ENCODE measurements at regions not wholly inside any gene's neighbourhood (a gene's known extent, or its start where the extent isn't known, plus 50 kb on each side); places are given as distances from the start of the nearest gene placed in this dataset.
"Not testable (repeated sequence)": the region's sequence is repeated elsewhere in the genome, so short reads cannot be mapped to it uniquely, and the experiment has no call there.

DNA sequence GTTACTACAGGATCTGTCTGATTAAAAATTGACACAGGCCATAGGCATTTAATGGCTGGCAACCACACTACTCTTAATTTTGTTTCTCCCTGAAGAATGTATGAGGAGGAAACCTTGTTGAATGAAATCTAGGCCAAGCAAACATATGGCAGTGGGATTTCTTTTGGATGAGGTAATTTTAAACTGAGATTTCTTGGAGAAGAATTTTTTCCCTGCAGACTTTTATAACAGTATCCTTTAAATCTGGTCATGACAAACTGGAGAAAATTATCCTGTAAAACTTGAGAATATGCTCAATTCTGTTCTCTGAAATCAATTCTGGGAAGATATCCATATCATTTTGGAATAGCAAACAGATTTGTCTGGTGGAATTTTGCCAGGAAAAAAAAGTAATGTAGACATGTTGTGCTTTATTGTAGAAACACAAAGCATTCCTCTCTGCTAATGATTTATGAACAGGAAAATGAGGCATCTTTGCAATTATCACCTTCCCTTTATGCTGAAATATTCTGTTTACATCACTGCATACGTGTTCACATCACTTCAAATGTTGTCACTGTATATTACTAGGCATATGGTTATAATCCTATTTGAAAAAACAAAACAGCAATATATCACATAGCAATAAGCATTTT, 108.3 kb upstream of the ARSJ start:
- DNase-seq (ENCODE audit: low read depth) = no peak

DNA sequence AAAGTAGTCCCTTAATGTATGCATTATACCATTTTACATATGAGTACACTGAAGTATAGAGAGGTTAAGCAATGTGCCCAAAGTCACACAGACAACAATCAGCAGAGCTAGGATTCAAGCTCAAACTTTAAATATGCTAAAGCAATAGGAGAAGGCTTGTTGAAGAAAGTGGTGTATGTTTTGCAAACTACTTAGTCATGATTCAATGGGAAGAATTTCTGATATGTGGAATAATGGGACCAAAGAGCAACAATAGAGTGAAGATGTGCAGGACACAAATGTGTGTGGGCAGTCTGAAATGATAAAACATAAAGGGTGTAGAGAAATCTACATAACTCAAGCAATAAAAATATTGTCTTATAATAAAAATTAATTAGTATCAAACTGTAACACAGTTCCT, 109.0 kb upstream of the ARSJ start:
- no peak for DNase-seq (ENCODE audit: low read depth)

DNA sequence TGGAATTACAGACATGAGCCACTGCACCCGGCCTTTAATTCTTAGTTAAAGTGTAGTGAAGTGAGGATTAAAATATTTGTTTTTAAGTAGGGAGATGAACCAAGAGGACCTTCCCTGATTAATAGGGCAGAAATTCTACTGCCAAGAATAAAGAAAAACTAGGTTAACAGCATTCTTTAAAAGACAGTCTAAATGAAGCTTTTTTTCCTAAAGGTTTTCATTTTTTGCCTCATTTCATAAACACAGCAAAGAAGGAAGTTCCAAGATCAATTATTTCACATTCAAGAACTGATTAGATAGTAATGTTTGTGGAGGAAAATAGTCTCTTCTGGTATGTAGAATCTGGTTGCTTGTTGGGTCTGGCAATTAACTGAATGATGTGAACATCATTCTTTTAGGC, 112.1 kb upstream of the ARSJ start:
- no peak for DNase-seq (ENCODE audit: low read depth)

DNA sequence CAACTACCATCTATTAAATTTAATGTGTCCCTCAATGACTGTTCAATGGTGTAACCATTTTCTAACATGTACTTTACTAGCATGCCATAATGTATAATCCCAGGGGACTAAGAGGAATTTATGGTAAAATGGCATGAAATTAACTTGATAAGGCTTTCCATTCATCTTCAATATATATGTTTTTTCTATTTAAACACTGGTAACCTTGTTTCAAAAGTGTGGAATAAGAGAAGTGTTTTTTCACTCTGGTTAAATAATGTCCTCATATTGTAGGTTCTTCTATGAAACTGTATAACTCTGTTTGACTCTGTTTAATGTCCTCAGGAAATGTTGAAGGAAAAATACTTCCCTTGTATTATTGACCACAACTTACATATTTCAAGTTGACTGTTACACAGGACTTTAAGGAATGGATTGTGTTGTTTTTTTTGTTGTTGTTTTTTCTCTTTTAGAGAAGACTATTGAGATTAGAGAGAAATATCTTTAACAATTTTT, 113.8 kb upstream of the ARSJ start:
- DNase-seq (ENCODE audit: low read depth) = no peak

DNA sequence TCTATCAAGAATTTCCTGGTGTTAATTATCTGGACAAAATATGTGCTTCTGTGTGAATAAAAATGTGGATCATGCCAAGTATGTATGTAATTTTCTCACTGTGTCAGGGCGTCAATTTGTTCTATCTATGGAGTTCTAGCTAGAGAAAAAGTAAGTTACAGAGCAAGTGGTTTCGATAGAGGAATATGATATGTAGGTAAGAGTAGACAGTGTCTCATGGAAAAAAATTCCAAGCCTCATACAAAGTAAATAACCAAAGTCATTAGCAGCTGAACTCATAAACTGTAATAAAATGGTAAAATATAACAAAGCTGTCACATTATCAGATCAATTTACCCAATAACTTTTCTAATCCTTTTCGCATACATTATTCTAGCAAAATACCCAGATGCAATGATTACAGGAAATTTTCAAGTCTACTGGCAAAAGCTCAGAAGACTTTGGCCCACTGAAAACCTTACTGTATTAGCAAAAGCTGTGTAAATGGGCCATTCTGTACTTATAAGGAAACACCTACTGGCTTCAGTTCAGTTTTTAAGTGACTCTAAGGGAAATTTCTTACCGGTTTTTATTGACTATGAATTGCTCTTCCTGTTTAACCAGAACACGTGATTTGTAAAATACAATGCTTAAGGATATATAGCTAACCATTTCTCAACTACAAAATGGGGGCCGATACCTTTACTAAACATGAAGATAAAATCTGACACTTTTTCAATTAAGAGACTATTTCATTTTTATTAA, 121.0 kb upstream of the ARSJ start:
- no peak for DNase-seq (ENCODE audit: low read depth)

DNA sequence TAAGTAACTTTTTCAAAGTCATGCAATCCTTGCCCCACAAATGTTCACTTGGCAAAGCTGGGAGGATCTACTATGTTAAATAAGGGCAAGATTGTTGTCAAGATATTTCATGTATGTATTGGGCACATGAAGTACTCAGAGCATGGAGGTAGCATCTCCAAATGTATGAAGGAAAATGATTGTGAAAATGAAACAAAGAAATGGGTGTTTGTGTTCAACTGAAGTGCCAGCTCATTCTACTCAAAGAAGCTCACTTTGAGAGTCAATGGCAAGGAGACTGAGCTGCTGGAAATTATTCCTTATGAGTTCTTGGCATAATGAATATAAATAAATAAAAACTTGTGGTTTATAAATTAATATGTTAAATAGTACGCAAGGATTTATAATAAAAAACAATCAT, 124.5 kb upstream of the ARSJ start:
- DNase-seq (ENCODE audit: low read depth) = no peak

DNA sequence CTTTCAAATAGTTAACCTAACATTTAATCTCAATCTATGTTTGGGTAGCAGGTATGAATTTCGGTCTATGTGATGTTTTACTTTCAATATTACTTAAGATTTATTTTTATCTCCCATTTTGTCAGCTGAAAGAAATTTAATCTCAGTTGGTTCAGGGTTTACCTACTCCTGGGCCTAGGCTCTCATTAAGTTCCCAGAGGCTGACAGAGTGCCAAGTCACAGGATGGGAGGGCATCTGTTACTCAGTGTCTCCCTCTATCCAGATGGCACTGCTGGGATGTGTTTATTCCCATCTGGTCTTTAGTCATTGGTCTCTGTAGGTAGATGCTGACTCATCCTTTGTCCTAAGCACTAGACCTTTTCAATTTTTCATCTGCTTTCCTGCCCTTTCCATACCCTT, 129.4 kb upstream of the ARSJ start:
- DNase-seq (ENCODE audit: low read depth) = no peak

DNA sequence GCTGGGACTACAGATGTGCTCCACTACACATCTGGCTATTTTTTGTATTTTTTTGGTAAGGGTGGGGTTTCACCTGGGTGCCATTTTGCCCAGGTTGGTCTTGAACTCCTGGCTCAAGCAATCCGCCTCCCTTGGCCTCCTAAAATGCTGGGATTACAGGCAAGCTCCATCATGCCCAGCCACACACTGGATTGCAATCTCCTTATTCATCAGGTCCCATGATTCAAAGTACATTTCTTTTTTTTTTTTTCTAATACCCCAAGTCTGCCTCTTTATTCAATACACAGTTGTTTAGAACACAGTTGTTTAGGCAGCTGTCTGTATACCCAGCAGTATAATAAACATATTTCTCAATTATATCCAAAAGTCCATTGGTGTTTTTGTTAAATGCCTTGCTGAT, 130.3 kb upstream of the ARSJ start:
- no peak for DNase-seq (ENCODE audit: low read depth)

DNA sequence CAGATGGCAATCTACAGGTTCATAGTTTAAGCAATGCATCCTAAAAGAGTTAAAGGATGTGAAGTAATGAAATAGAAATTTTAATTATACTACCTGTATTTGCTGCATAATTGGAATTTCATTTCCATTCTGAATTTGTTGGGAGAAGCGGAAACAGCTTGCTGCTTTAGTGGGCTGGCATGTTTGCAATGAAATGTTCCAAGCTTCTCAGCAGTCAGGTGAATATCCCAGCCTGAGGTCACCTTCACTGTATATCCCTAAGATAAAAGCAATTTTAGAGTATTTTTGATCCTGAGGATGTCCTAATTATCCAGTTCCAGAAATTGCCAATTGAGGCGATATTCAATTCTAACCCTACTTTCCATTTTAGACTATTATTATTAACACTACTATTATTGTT, 136.1 kb upstream of the ARSJ start:
- no peak for DNase-seq (ENCODE audit: low read depth)

DNA sequence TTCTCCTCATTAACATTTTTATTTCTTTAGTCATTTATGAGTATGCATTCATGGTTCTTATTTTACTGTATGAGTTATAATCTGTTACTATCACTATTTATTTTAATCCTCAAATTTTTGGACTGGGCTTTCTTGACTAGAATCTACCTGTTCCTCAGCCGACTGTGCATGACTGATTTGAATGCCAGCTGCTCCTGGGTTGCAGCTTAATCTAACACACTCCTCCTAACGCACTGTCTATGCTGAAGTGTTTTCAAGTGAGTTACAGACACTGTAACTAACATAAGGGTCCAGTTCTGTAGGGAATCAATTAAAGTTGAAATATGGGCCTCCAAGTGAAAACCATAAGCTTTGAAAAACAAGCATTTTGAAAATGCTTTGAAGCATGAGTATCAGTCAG, 137.4 kb upstream of the ARSJ start:
- no peak for DNase-seq (ENCODE audit: low read depth)

DNA sequence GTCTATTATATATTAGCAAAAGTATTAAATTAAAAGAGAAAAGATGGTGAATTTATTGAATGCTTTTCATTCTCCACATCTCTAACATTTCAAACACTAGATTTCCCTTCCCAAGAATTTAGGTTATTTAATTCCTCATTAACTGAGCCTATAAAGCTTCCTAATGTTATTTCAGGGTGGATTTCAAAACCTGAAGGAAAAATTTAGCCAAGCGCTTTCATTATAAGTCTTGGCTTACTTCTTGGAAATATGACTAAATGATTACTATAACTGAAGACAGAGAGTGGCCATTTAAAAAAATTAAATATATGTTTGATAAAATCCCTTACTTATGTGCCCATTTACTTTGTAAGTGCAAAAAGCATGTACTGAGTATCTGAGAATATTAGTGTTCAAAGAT, 141.8 kb upstream of the ARSJ start:
- DNase-seq (ENCODE audit: low read depth) = no peak

DNA sequence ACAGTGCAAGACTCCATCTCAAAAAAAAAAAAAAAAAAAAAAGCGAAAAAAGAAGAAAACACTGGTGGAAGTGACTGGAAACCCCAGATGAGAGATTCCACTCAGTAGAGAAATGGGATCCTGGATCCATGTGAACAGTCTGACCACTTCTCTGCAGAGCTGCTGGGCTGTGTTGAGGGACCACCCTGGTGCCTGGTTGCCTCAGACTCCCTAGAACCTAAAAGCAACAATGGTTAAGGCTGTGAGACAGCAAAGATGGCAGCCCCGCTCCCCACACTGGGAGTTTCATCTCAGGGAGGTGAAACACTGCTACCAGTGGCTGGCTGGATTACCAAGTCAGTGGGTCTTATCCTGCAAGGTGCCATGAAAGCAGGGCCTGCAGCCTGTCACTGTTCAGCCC, 152.8 kb upstream of the ARSJ start:
- DNase-seq (ENCODE audit: low read depth) = no peak

DNA sequence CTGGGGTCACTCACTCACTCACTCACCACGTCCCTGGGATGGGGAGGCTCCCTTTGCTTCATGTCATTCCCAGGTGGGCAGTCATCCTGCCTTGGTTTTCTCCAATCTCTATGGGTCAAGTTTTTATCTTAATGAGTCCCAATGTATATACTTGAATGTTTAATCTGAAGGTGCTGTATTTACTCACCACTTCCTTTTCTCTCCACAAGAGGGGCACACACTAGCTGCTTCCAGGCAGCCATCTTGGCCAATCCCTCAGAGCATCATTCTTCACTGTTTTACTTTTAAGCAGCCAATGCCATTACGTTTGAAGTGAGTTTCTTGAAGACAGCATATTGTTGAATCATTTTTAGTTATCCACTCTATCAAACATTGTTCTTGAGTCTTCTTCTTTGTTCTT, 153.4 kb upstream of the ARSJ start:
- DNase-seq (ENCODE audit: low read depth) = no peak

DNA sequence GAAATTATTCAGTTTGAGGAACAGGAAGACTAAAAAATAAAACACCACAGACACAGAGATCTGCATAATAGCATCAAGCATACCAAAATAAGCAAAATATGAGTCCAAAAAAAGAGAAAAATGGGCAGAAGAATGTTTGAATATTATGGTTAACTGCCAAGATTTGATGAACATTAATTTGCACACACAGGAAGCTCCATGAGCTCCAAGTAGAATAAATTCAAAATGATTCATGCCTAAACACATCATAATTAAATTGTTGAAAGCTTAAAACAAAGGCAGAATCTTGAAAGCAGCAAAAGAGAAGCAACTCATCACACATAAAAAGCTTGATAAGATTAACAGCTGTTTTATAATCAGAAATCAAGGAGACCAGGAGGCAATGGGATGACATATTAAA, 156.6 kb upstream of the ARSJ start:
- DNase-seq (ENCODE audit: low read depth) = no peak

DNA sequence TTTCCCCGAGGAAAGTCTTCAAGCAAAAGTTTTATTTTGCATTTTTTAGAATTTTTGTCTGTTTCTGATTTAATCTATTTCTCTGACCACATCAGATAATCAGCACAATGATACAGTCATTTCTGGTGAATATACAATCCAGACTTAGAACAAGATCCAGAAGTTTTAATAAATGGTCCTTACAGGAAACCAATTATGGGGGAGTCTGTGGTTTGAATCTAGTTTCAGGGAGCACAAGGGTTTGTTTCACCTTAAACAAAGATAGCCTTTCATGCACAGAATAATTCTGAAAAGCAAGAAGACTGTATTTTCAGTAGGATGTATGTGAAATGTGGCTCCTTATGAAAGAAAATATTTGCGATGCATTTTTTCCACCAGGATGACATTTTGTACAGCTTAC, 158.5 kb upstream of the ARSJ start:
- no peak for DNase-seq (ENCODE audit: low read depth)

DNA sequence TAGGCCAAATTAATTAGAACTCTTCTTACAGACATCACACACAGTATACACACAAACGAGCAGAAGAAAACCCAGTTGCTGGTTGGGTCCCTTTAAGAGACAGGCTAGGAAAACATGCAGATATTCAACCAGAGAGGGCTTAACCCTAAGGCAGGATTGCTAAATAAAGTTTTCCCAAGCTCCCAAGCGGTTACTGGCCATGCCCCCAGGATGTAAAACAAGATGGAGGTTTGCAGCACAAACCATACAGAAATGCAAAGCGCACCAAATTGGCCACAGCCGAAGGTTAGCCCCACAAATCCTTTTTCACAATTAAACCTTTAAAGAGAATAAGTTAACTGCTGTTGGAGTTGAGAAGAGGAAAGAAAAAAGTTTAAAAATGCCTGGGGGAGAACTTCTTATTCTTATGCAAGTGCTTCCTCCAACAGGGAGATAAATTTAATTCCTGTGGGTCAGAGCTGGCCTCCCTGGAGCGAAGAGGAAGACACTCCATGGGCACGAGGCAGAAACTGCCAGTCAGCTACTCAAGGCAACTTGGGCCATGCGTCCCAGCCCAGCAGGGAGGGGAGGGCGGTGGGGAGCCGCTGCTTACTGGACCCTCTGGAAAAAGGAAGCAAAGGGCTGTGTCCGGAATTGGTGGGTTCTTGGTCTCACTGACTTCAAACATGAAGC, 167.6 kb upstream of the ARSJ start:
- DNase-seq (ENCODE audit: low read depth) = no peak

DNA sequence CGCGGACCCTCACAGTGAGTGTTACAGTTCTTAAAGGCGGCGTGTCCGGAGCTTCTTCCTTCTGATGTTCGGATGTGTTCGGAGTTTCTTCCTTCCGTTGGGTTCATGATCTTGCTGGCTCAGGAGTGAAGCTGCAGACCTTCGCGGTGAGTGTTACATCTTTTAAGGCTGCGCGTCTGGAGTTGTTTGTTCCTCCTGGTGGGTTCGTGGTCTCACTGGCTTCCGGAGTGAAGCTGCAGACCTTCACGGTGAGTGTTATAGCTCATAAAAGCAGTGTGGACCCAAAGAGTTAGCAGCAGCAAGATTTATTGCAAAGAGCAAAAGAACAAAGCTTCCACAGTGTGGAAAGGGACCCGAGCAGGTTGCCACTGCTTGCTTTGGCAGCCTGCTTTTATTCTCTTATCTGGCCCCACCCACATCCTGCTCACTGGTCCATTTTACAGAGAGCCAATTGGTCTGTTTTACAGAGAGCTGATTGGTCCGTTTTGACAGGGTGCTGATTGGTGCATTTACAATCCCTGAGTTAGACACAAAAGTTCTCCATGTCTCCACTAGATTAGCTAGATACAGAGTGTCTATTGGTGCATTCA, 168.3 kb upstream of the ARSJ start:
- DNase-seq (ENCODE audit: low read depth) = not testable (repeated sequence)

DNA sequence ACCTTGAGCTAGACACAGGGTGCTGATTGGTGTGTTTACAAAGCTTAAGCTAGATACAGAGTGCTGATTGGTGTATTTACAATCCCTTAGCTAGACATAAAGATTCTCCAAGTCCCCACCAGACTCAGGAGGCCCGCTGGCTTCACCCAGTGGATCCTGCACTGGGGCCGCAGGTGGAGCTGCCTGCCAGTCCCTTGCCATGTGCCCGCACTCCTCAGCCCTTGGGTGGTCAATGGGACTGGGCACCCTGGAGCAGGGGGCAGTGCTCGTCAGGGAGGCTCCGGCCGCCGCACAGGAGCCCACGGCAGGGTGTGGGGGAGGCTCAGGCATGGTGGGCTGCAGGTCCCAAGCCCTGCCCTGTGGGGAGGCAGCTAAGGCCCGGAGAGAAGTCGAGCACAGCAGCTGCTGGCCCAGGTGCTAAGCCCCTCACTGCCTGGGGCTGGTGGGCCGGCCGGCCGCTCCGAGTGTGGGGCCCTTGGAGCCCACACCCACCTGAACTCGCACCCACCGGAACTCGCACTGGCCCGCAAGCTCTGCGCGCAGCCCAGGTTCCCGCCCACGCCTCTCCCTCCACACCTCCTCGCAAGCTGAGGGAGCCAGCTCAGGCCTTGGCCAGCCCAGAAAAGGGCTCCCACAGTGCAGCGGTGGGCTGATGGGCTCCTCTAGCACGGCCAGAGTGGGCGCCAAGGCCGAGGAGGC, 169.1 kb upstream of the ARSJ start:
- not testable (repeated sequence) for DNase-seq (ENCODE audit: low read depth)

DNA sequence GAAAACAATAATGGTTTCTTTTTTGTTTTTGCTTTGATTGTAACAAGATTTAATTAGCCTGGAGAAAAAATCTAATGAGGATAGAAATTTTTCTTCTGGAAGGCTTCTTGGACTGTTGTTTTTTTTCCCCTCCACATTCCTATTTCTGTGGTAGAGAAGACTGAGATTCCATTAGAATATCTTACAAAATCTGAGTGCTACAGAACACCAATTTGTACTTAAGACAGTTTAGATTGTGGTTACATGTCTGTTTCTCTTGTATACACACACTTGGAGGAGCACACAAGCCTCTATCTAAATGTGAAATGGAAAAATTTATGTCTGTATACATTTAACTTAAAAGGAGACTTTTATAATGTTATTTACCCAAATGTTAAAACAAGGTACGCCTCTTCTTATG, 176.9 kb upstream of the ARSJ start:
- no peak for DNase-seq (ENCODE audit: low read depth)

DNA sequence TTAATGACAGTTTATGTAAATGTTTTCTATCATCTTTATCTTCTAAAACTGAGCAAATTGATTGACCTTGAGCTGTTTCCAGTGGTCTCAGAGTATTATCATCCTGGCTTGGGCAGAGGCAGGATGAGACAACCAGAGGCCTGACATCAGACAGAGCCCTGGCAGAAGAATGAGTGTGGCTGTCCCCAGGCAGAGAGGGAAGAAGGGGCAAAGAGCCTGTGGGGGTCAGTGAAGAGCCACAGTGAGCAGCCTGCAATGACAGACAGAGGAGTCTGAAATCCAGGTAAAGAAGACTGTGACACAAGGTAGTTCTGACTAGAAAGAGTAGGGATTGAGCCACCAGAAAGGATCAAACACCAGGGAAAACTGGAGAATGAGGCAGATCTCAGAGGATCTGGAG, 182.4 kb upstream of the ARSJ start:
- DNase-seq (ENCODE audit: low read depth) = no peak

DNA sequence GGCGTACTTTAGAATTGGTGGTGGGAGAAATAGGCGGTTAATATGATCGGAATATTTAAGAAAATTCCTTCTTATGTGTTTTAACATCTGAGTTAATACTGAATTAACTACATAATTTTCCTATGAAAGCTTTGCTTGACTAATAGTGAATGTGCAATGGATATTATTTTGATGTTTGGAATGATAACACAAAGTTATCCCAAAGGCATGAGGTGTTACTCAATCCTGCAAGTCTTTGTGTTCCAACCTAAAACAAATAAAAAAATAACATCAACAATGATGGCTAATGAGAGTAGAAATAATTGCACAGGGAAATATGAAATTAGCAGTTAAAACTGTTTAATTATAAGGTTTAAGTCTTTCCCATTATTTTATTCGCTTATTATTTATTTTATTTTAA, 183.6 kb upstream of the ARSJ start:
- no peak for DNase-seq (ENCODE audit: low read depth)

DNA sequence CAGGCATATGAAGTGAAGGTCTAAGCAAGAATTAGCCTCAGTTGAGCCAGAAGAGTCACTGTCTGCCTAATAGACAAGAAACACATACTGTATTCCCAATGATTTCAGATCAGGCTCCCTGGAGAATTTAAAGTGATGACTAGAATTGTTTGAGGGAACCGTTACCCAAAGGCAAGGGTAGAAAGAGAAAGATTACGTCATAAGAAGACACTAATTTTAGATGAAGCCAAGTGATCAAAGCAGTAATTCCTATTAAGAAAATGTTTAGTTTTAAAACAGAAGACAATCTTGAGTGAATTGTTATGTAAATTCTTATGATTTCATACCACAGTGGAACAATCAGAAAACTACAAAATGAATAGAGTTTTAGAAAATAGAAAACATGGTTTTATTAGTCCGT, 194.5 kb upstream of the ARSJ start:
- DNase-seq (ENCODE audit: low read depth) = no peak

All from stimulated activated CD8-positive, alpha-beta memory T cell treated with anti-CD3 and anti-CD28 coated beads, Interleukin-15, amount 100 ng/mL, for 1 hour (primary cell).